PC-3 (cell line): ENCODE measurements at regions not wholly inside any gene's neighbourhood (a gene's known extent, or its start where the extent isn't known, plus 50 kb on each side); places are given as distances from the start of the nearest gene placed in this dataset.
"Not testable (repeated sequence)": the region's sequence is repeated elsewhere in the genome, so short reads cannot be mapped to it uniquely, and the experiment has no call there.

Experiments
- ATAC-seq: fragments of 200-7000 bp; cut with Tn5 transposase; 2 replicates; pipeline ENCODE4 v1.9.1; 2020; ENCODE audit warnings: mild to moderate bottlenecking, moderate library complexity
- BruUV-seq: library from RNA; stranded (reverse); fragments of 400-500 nt; replicated peaks from 2 replicates; lab custom pipeline; 2021; lab: Mats Ljungman, UMichigan
- CTCF ChIA-PET: fragments of 300-600 bp; sonication (Branson Sonifier 250); formaldehyde crosslinking; loops from one replicate; lab custom pipeline; 2022; ENCODE audit warnings: antibody characterized with exemption; lab: Charles Lee
- POLR2A ChIA-PET: fragments of 300-600 bp; sonication (Branson Sonifier 250); formaldehyde crosslinking; loops from one replicate; lab custom pipeline; 2022; ENCODE audit warnings: antibody characterized with exemption; ENCODE audit not compliant: unreplicated experiment; lab: Charles Lee
- DNase-seq: peaks from one replicate; pipeline ENCODE4 v3.0.0-alpha.2; 2015
- H2AFZ ChIP-seq: fragments of 300-600 bp; sonication (generic); 2 replicates; pipeline ENCODE4 v1.6.0; 2016; ENCODE audit warnings: antibody characterized with exemption, low read length
- H3F3A ChIP-seq: fragments of 300-600 bp; sonication (generic); one replicate; pipeline ENCODE4 v1.6.0; 2017; ENCODE audit warnings: antibody characterized with exemption, low read length, control low read depth, mild to moderate bottlenecking; ENCODE audit not compliant: unreplicated experiment
- H3K27ac ChIP-seq: fragments of 300-600 bp; sonication (generic); 2 replicates; pipeline ENCODE4 v1.5.1; 2016; ENCODE audit warnings: mild to moderate bottlenecking, low read length
- H3K27me3 ChIP-seq: fragments of 300-600 bp; sonication (generic); 2 replicates; pipeline ENCODE4 v1.6.1; 2016; ENCODE audit warnings: low read length, mixed read lengths
- H3K36me3 ChIP-seq: fragments of 300-600 bp; sonication (generic); 2 replicates; pipeline ENCODE4 v1.6.1; 2016; ENCODE audit warnings: low read depth, mixed run types, low read length, mixed read lengths
- H3K4me1 ChIP-seq: fragments of 300-600 bp; sonication (generic); 2 replicates; pipeline ENCODE4 v1.5.1; 2016; ENCODE audit warnings: low read length; ENCODE audit not compliant: insufficient read depth
- H3K4me2 ChIP-seq: fragments of 300-600 bp; sonication (generic); 2 replicates; pipeline ENCODE4 v1.6.0; 2016; ENCODE audit warnings: low read length
- H3K4me3 ChIP-seq: fragments of 300-600 bp; sonication (generic); 2 replicates; pipeline ENCODE4 v1.5.1; 2016; ENCODE audit warnings: mild to moderate bottlenecking, low read length, mixed read lengths
- H3K79me2 ChIP-seq: fragments of 300-600 bp; sonication (generic); 2 replicates; pipeline ENCODE4 v1.6.1; 2017; ENCODE audit warnings: low read length, mixed read lengths
- H3K9ac ChIP-seq: fragments of 300-600 bp; sonication (generic); 2 replicates; pipeline ENCODE4 v1.6.0; 2016; ENCODE audit warnings: mild to moderate bottlenecking, low read length
- H3K9me2 ChIP-seq: fragments of 300-600 bp; sonication (generic); replicated peaks from 2 replicates; pipeline ENCODE4 v1.6.1; 2016; ENCODE audit warnings: mixed run types, low read length, mixed read lengths
- H3K9me3 ChIP-seq: fragments of 300-600 bp; sonication (generic); 2 replicates; pipeline ENCODE4 v1.6.1; 2016; ENCODE audit warnings: low read length, mixed read lengths
- H4K20me1 ChIP-seq: fragments of 300-600 bp; sonication (generic); 2 replicates; pipeline ENCODE4 v1.6.1; 2016; ENCODE audit warnings: low read length, mixed read lengths
- CTCF ChIP-seq: fragments of 300-600 bp; sonication (generic); conservative IDR thresholded peaks from 2 replicates; pipeline ENCODE4 v1.5.1; 2017; ENCODE audit warnings: antibody characterized with exemption, low read depth, mild to moderate bottlenecking, low read length
- EZH2 ChIP-seq: fragments of 300-600 bp; sonication (generic); IDR thresholded peaks from one replicate; pipeline ENCODE4 v1.6.1; 2017; ENCODE audit warnings: antibody characterized with exemption, mild to moderate bottlenecking, low read length; ENCODE audit not compliant: unreplicated experiment
- EZH2phosphoT487 ChIP-seq: fragments of 300-600 bp; sonication (generic); IDR thresholded peaks from 2 replicates; pipeline ENCODE4 v1.6.1; 2018; ENCODE audit warnings: mild to moderate bottlenecking, antibody characterized with exemption, low read length, borderline replicate concordance
- intact Hi-C: fragments of 100-400 bp; cut with micrococcal nuclease; formaldehyde crosslinking; loops from 2 replicates; pipeline ENCODE4 v1.9.0; 2023

- DNase-seq: no peak
- H3K4me2 ChIP-seq: no peak overlapping the region
- no peak overlapping the region for H3K27ac ChIP-seq
- H3K9me3 ChIP-seq: no peaks in the 10 kb centered on the region
- H3K79me2 ChIP-seq: no peaks in the 10 kb centered on the region
- H3F3A ChIP-seq: no peaks in the 10 kb centered on the region
- no peaks in the 10 kb centered on the region for H4K20me1 ChIP-seq
- no peak overlapping the region for H3K4me3 ChIP-seq
- no peaks in the 10 kb centered on the region for H3K9me2 ChIP-seq
- H3K9ac ChIP-seq: no peak overlapping the region
- POLR2A ChIA-PET: interaction anchor here (0.5 kb wide), 1 partner anchor 814 kb away, joined by 3 read pairs; no protein-coding TSS in a partner anchor
- no peak for ATAC-seq
- CTCF ChIA-PET: no interaction called here
- no peaks in the 10 kb centered on the region for H3K36me3 ChIP-seq
- H3K27me3 ChIP-seq: peaks cover 74% of the 10 kb centered on the region
- intact Hi-C loops: no loop called here
- H2AFZ ChIP-seq: no peak overlapping the region
- no TSS peak for BruUV-seq
- TF ChIP-seq CTCF (no peak), EZH2 (no peak), EZH2phosphoT487 (no peak)
- no peaks in the 10 kb centered on the region for H3K4me1 ChIP-seq
Observed at GRCh38 chr3:10694179-10694578, 121.8 kb upstream of the SLC6A11 start.

DNA sequence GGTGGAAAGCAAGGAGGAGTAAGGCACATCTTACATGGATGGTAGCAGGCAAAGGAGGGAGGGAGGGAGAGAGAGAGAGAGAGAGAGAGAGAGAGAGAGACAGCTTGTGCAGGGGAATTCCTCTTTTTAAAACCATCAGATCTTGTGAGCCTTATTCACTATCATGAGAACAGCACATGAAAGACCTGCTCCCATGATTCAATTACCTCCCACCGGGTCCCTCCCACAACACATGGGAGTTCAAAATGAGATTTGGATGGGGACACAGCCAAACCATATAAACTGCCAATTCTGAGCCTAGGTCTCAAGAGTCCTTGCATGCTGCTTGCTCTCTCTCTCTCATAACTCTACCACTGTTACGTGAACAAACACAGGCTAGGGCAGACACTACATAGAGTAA lies 120.8 kb upstream of the SLC6A11 start:
- H3K36me3 ChIP-seq, H2AFZ ChIP-seq, H3K9me2 ChIP-seq, H3F3A ChIP-seq, H3K9ac ChIP-seq, H3K4me2 ChIP-seq, H3K9me3 ChIP-seq, intact Hi-C loops, H3K79me2 ChIP-seq, CTCF ChIA-PET, POLR2A ChIA-PET, DNase-seq, H3K27ac ChIP-seq, ATAC-seq, H3K4me3 ChIP-seq, BruUV-seq, H3K4me1 ChIP-seq, H4K20me1 ChIP-seq: not testable (repeated sequence)
- peaks cover 72% of the 10 kb centered on the region for H3K27me3 ChIP-seq

GRCh38 chr3:10695595-10696285 lies 120.3 kb upstream of the SLC6A11 start:
- Histone ChIP-seq H3K4me3 (no peak overlapping the region), H3K9me2 (no peaks in the 10 kb centered on the region), H3K79me2 (no peaks in the 10 kb centered on the region), H2AFZ (no peak overlapping the region), H3K9me3 (no peaks in the 10 kb centered on the region), H3F3A (no peaks in the 10 kb centered on the region), H3K27ac (no peak overlapping the region), H3K9ac (no peak overlapping the region), H3K4me2 (no peak overlapping the region), H4K20me1 (no peaks in the 10 kb centered on the region), H3K27me3 (peaks cover 73% of the 10 kb centered on the region), H3K4me1 (no peaks in the 10 kb centered on the region), H3K36me3 (no peaks in the 10 kb centered on the region)
- DNase-seq (no peak), ATAC-seq (no peak)
- TF ChIP-seq CTCF (no peak), EZH2phosphoT487 (no peak), EZH2 (no peak)
- BruUV-seq: no TSS peak
- intact Hi-C loops: no loop called here
- CTCF ChIA-PET: no interaction called here
- POLR2A ChIA-PET: no interaction called here
